ENCODE measurements at regions not wholly inside any gene's neighbourhood (a gene's known extent, or its start where the extent isn't known, plus 50 kb on each side); places are given as distances from the start of the nearest gene placed in this dataset.

GRCh38 chr14:71604231-71604630 lies 328.0 kb upstream of the RGS6 start:
- no peak for DNase-seq (ENCODE audit: low spot score)
- Histone ChIP-seq H3K9me3 (ENCODE audit: control insufficient read depth in 4 of 4, low read length in 3 of 4) (peaks cover 0 to 2% (median 0%) of the 10 kb centered on the region in 4 donors), H3K36me3 (ENCODE audit: control insufficient read depth in 4 of 4, insufficient read depth in 3 of 4, low read depth in 1 of 4, low read length in 3 of 4) (no peaks in the 10 kb centered on the region), H3K27me3 (ENCODE audit: control insufficient read depth in 4 of 4, insufficient read depth in 4 of 4, low read length in 3 of 4) (no peaks in the 10 kb centered on the region), H3K4me1 (ENCODE audit: control insufficient read depth in 4 of 4, insufficient read depth in 4 of 4, low read length in 3 of 4) (no peaks in the 10 kb centered on the region), H3K4me3 (ENCODE audit: low read depth in 1 of 3, low read length in 3 of 3) (no peak overlapping the region), H3K9ac (ENCODE audit: low read depth in 1 of 2, low read length in 2 of 2) (no peak overlapping the region), H3K27ac (ENCODE audit: low read depth in 1 of 2, low read length in 2 of 2) (no peak overlapping the region)
- TF ChIP-seq FOXA1 (IDR thresholded peaks at IDR 0.05) (no peak), HNF4A (conservative IDR thresholded peaks at IDR 0.05) (no peak), FOXA2 (IDR thresholded peaks at IDR 0.05) (no peak), ZBTB33 (IDR thresholded peaks at IDR 0.05) (no peak), RXRA (IDR thresholded peaks at IDR 0.05) (no peak)

- WGBS, result 93% methylated on average over 5 of the region's 5 CpGs
- no peak for TF ChIP-seq JUND (IDR thresholded peaks at IDR 0.05)
- TF ChIP-seq ATF3 (IDR thresholded peaks at IDR 0.05), result no peak
- TF ChIP-seq ZBTB33 (IDR thresholded peaks at IDR 0.05), result no peak
- no peak for TF ChIP-seq TAF1 (conservative IDR thresholded peaks at IDR 0.05)
- TF ChIP-seq NR2F2 (IDR thresholded peaks at IDR 0.05), result no peak
- no peak for TF ChIP-seq FOXA1 (IDR thresholded peaks at IDR 0.05)
- TF ChIP-seq SP1 (IDR thresholded peaks at IDR 0.05), result no peak
- TF ChIP-seq FOXA2 (IDR thresholded peaks at IDR 0.05), result no peak
- no peak for TF ChIP-seq RXRA (IDR thresholded peaks at IDR 0.05)
- no peak for TF ChIP-seq CTCF (IDR thresholded peaks at IDR 0.05; ENCODE audit: low read depth, low read length, missing input control)
- TF ChIP-seq GABPA (IDR thresholded peaks at IDR 0.05 in 1 of 2, conservative IDR thresholded peaks at IDR 0.05 in 1 of 2), result no peak
- TF ChIP-seq HNF4G (IDR thresholded peaks at IDR 0.05), result no peak
- no peak for TF ChIP-seq RAD21 (IDR thresholded peaks at IDR 0.05)
- no peak for TF ChIP-seq MAX (IDR thresholded peaks at IDR 0.05)
- no peak for TF ChIP-seq HNF4A (conservative IDR thresholded peaks at IDR 0.05)
- no peak for TF ChIP-seq REST (IDR thresholded peaks at IDR 0.05)
- H3K36me3 ChIP-seq (ENCODE audit: control insufficient read depth in 4 of 4, insufficient read depth in 3 of 4, low read depth in 1 of 4, low read length in 3 of 4), result no peaks in the 10 kb centered on the region
- no peaks in the 10 kb centered on the region for H3K27me3 ChIP-seq (ENCODE audit: control insufficient read depth in 4 of 4, insufficient read depth in 4 of 4, low read length in 3 of 4)
- H3K27ac ChIP-seq (ENCODE audit: low read depth in 1 of 2, low read length in 2 of 2), result no peak overlapping the region
- no peak overlapping the region for H3K4me3 ChIP-seq (ENCODE audit: low read depth in 1 of 3, low read length in 3 of 3)
- no peak for DNase-seq (ENCODE audit: low spot score)
- no peaks in the 10 kb centered on the region for H3K4me1 ChIP-seq (ENCODE audit: control insufficient read depth in 4 of 4, insufficient read depth in 4 of 4, low read length in 3 of 4)
- H3K9me3 ChIP-seq (ENCODE audit: control insufficient read depth in 4 of 4, low read length in 3 of 4), result no peaks in the 10 kb centered on the region
- H3K9ac ChIP-seq (ENCODE audit: low read depth in 1 of 2, low read length in 2 of 2), result no peak overlapping the region
These were observed 326.2 kb upstream of the RGS6 start for GRCh38 chr14:71606064-71606463.
